HepG2 (cell line): ENCODE measurements at regions not wholly inside any gene's neighbourhood (a gene's known extent, or its start where the extent isn't known, plus 50 kb on each side); places are given as distances from the start of the nearest gene placed in this dataset.

ENCODE experiments used
- ATAC-seq: fragments of 200-7000 bp; cut with Tn5 transposase; 3 replicates; pipeline ENCODE4 v1.9.1; 2020; ENCODE audit warnings: mild to moderate bottlenecking, moderate library complexity
- BruUV-seq: library from RNA; stranded (reverse); fragments of 400-500 nt; replicated peaks from 2 replicates; lab custom pipeline; 2021; lab: Mats Ljungman, UMichigan
- CTCF ChIA-PET: fragments of 300-600 bp; formaldehyde crosslinking; extraction: SDS; loops from one replicate; lab custom pipeline; 2021; ENCODE audit warnings: low total read pairs, inconsistent platforms, low intra/inter-chr PET ratio; lab: Yijun Ruan, JAX
- POLR2A ChIA-PET: fragments of 350-600 bp; sonication (Branson Sonifier 250); formaldehyde crosslinking; loops from one replicate; lab custom pipeline; 2020; ENCODE audit warnings: antibody characterized with exemption, inconsistent platforms; lab: Yijun Ruan, JAX
- DNase-seq: peaks from one replicate; pipeline ENCODE4 v3.0.0-alpha.2; 2015; ENCODE audit warnings: low spot score
- FAIRE-seq: peaks from 3 replicates; lab custom pipeline; 2011; peaks lifted over from hg19 to GRCh38; lab: Jason Lieb, UNC
- H2AFZ ChIP-seq: one replicate; pipeline ENCODE4 v1.6.1; 2011; ENCODE audit warnings: low read length, inconsistent platforms
- H3K27ac ChIP-seq: fragments of 300-600 bp; 3 replicates; pipeline ENCODE4 v1.8.0; 2011; ENCODE audit warnings: mixed run types, mild to moderate bottlenecking, mixed read lengths, low read length, inconsistent platforms; ENCODE audit not compliant: insufficient read depth; ENCODE audit errors: extremely low read length
- H3K27me3 ChIP-seq, 2 experiments: fragments of 200-600 bp in 1 of 2; 2 replicates in 1 of 2; 3 replicates in 1 of 2; pipeline versions ENCODE4 v1.6.0 to v1.8.0; 2011; ENCODE audit warnings: low read length in 2 of 2, mild to moderate bottlenecking in 2 of 2, moderate library complexity in 2 of 2, inconsistent platforms in 1 of 2; ENCODE audit not compliant: insufficient read depth in 2 of 2, control insufficient read depth in 1 of 2
- H3K36me3 ChIP-seq, 2 experiments: fragments of 200-600 bp in 1 of 2; replicated peaks in 1 of 2; 2 replicates in 1 of 2; 3 replicates in 1 of 2; pipeline versions ENCODE4 v1.5.1 to v1.8.0; 2011; ENCODE audit warnings: low read length in 2 of 2, inconsistent platforms in 1 of 2; ENCODE audit not compliant: insufficient read depth in 2 of 2, control insufficient read depth in 1 of 2
- H3K4me1 ChIP-seq: 2 replicates; pipeline ENCODE4 v1.5.1; 2012; ENCODE audit warnings: low read length, inconsistent platforms; ENCODE audit not compliant: insufficient read depth
- H3K4me2 ChIP-seq: 2 replicates; pipeline ENCODE4 v1.6.0; 2011; ENCODE audit warnings: low read depth, low read length, inconsistent platforms
- H3K4me3 ChIP-seq, 3 experiments: fragments of 200-600 bp in 1 of 3; sonication (generic), shearing (Covaris generic) in 1 of 3; replicated peaks in 1 of 3; 2 replicates each; pipeline ENCODE4 v1.5.1; 2011 to 2016; ENCODE audit warnings: low read length in 3 of 3, inconsistent platforms in 2 of 3, low read depth in 2 of 3, mild to moderate bottlenecking in 2 of 3, control low read depth in 1 of 3, mixed read lengths in 1 of 3; ENCODE audit not compliant: insufficient read depth in 1 of 3
- H3K79me2 ChIP-seq: one replicate; pipeline ENCODE4 v1.6.1; 2011; ENCODE audit warnings: low read length, inconsistent platforms; ENCODE audit not compliant: insufficient read depth
- H3K9ac ChIP-seq: 2 replicates; pipeline ENCODE4 v1.6.0; 2011; ENCODE audit warnings: mild to moderate bottlenecking, low read depth, low read length, inconsistent platforms; ENCODE audit not compliant: insufficient read depth
- H3K9me3 ChIP-seq: 2 replicates; pipeline ENCODE4 v1.5.1; 2012; ENCODE audit warnings: mild to moderate bottlenecking, low read length
- H4K20me1 ChIP-seq: 2 replicates; pipeline ENCODE4 v1.6.0; 2011; ENCODE audit warnings: inconsistent platforms, mild to moderate bottlenecking, low read length, moderate library complexity; ENCODE audit not compliant: insufficient read depth
- HDAC2 ChIP-seq: sonication (generic); formaldehyde crosslinking; IDR thresholded peaks from 2 replicates; pipeline ENCODE4 v1.4.0; 2020; ENCODE audit warnings: missing genetic modification reagents
- HIC2 ChIP-seq: sonication (generic); formaldehyde crosslinking; IDR thresholded peaks from 2 replicates; pipeline ENCODE4 v1.9.0; 2022; ENCODE audit warnings: low read depth, missing genetic modification reagents
- HNRNPUL1 ChIP-seq: fragments of 200-400 bp; formaldehyde crosslinking; IDR thresholded peaks from 2 replicates; pipeline ENCODE4 v1.6.1; 2017; ENCODE audit warnings: low read depth, mild to moderate bottlenecking, low read length, moderate library complexity
- PLSCR1 ChIP-seq: sonication (generic); formaldehyde crosslinking; IDR thresholded peaks from 2 replicates; pipeline ENCODE4 v1.5.0; 2020; ENCODE audit warnings: missing genetic modification reagents, mild to moderate bottlenecking, borderline replicate concordance
- SNAPC4 ChIP-seq: sonication (generic); formaldehyde crosslinking; IDR thresholded peaks from 2 replicates; pipeline ENCODE4 v1.4.0; 2020; ENCODE audit warnings: mild to moderate bottlenecking, missing genetic modification reagents
- SPEN ChIP-seq: sonication (generic); formaldehyde crosslinking; IDR thresholded peaks from 2 replicates; pipeline ENCODE4 v1.5.1; 2020; ENCODE audit warnings: low read depth, mild to moderate bottlenecking, missing genetic modification reagents
- TCF7 ChIP-seq: sonication (generic); IDR thresholded peaks from 2 replicates; pipeline ENCODE4 v1.6.1; 2016; ENCODE audit warnings: antibody characterized with exemption, low read depth
- TEAD3 ChIP-seq: optimal IDR thresholded peaks from 2 replicates; pipeline ENCODE3; 2016; ENCODE audit warnings: borderline replicate concordance
- TMF1 ChIP-seq: sonication (generic); formaldehyde crosslinking; IDR thresholded peaks from 2 replicates; pipeline ENCODE4 v1.8.1; 2022; ENCODE audit warnings: low read depth, missing genetic modification reagents
- ZBTB26 ChIP-seq: IDR thresholded peaks from 2 replicates; pipeline ENCODE4 v1.6.1; 2016; ENCODE audit warnings: missing compliant biosample characterization, missing genetic modification reagents, borderline replicate concordance
- ZFP41 ChIP-seq: sonication (generic); formaldehyde crosslinking; IDR thresholded peaks from 2 replicates; pipeline ENCODE4 v1.4.0; 2020; ENCODE audit warnings: mild to moderate bottlenecking, missing genetic modification reagents, borderline replicate concordance
- ZNF512 ChIP-seq: sonication (generic); formaldehyde crosslinking; IDR thresholded peaks from 2 replicates; pipeline ENCODE4 v1.4.0; 2020; ENCODE audit warnings: mild to moderate bottlenecking, missing genetic modification reagents
- ZNF670 ChIP-seq: sonication (generic); formaldehyde crosslinking; IDR thresholded peaks from 2 replicates; pipeline ENCODE4 v1.8.0; 2022; ENCODE audit warnings: mild to moderate bottlenecking, missing genetic modification reagents, borderline replicate concordance
- ZNF678 ChIP-seq: sonication (generic); formaldehyde crosslinking; IDR thresholded peaks from 2 replicates; pipeline ENCODE4 v1.4.0; 2020; ENCODE audit warnings: mild to moderate bottlenecking, missing genetic modification reagents
- WGBS: methylation state at CpG from one replicate; pipeline ENCODE4 v1.1.6; 2017; ENCODE audit warnings: low lambda C conversion rate; 5-methylcytosine and 5-hydroxymethylcytosine counted together
- in situ Hi-C: cut with HindIII; loops from 2 replicates; pipeline ENCODE4 v1.10.0; 2017; ENCODE audit warnings: low pct_unique_long_range_greater_than_20kb; ENCODE audit not compliant: extremely low pct_ligation_motif_present
- intact Hi-C: fragments of 100-400 bp; cut with micrococcal nuclease; formaldehyde crosslinking; loops from one replicate; pipeline ENCODE4 v1.10.0; 2022; ENCODE audit not compliant: unreplicated experiment

GRCh38 chr4:175048906-175049305 lies 130.7 kb downstream of the ADAM29 start:
- Histone ChIP-seq H2AFZ (no peak overlapping the region), H3K9ac (no peak overlapping the region), H3K36me3 (no peaks in the 10 kb centered on the region), H3K4me3 (no peak overlapping the region), H3K27me3 (no peaks in the 10 kb centered on the region), H3K4me2 (no peak overlapping the region), H3K79me2 (no peaks in the 10 kb centered on the region), H3K4me1 (no peaks in the 10 kb centered on the region), H3K27ac (no peak overlapping the region), H4K20me1 (no peaks in the 10 kb centered on the region), H3K9me3 (peaks cover 68% of the 10 kb centered on the region)
- 0% methylated on average over 4 of the region's 4 CpGs for WGBS
- ATAC-seq = no peak
- ChIA-PET CTCF (no interaction called here), POLR2A (no interaction called here)
- no peak for FAIRE-seq
- intact Hi-C loops (no loop called here), in situ Hi-C loops (no loop called here)
- no TSS peak for BruUV-seq
- DNase-seq = no peak
- TF ChIP-seq HIC2 (no peak), ZFP41 (CRISPR knock-in tag) (no peak), SPEN (no peak), ZBTB26 (CRISPR knock-in tag) (no peak), HNRNPUL1 (no peak), ZNF512 (no peak), ZNF678 (no peak), TCF7 (no peak), TEAD3 (CRISPR knock-in tag) (no peak), PLSCR1 (CRISPR knock-in tag) (no peak), ZNF670 (no peak), HDAC2 (CRISPR knock-in tag) (no peak), TMF1 (no peak), SNAPC4 (CRISPR knock-in tag) (no peak)
